ENCODE measurements at regions not wholly inside any gene's neighbourhood (a gene's known extent, or its start where the extent isn't known, plus 50 kb on each side); places are given as distances from the start of the nearest gene placed in this dataset.

GRCh38 chr12:67496581-67496980 is 152.0 kb upstream of the DYRK2 start:
- TF ChIP-seq EZH2 (IDR thresholded peaks at IDR 0.05; ENCODE audit: borderline replicate concordance, low read length) (no peak), CTCF (IDR thresholded peaks at IDR 0.05; ENCODE audit: low read length) (no peak)
